NCI-H1694 treated with DMSO at 0.1 percent for 48 hours (cell line): ENCODE measurements at regions not wholly inside any gene's neighbourhood (a gene's known extent, or its start where the extent isn't known, plus 50 kb on each side); places are given as distances from the start of the nearest gene placed in this dataset.

Experiments
- DNase-seq: peaks from one replicate; lab custom pipeline; 2025; lab: John Stamatoyannopoulos, UW

GRCh38 chr5:91706785-91707520 is 323.8 kb upstream of the ARRDC3 start:
- no peak for DNase-seq

DNA sequence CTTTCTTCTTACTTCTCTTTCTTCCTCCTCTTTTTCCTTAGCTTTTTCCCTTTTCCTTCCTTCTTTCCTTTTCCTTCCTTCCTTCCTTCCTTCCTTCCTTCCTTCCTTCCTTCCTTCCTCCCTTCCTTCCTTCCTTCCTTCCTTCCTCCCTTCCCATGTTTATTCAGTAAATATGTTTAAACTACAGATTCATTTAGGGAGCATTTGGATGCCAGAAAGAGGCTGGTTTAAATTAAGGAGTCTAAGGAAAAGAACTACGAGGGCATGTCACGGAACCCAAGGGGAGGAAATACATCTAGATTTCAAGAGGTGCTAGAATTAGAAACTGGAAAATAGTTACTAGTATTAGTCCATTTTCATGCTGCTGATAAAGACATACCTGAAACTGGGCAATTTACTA is 320.0 kb upstream of the ARRDC3 start:
- no peak for DNase-seq

- DNase-seq = no peak
Observed at GRCh38 chr5:91699429-91699828, 316.3 kb upstream of the ARRDC3 start.

DNA sequence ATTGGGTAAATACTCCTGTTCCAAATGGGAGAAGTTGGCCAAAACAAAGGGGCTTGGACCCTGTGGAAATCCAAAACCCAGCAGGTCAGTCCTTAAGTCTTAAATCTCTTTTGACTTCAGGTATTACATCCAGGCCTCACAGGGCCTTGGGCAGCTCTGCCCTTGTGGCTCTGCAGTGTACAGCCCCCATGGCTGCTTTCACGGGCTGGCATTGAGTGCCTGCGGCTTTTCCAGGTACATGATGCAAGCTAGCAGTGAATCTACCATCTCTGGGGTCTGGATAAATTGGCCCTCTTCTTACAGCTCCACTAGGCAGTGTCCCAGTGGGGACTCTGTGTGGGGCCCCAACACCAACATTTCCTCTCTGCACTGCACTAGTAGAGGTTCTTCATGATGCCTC is 308.5 kb upstream of the ARRDC3 start:
- no peak for DNase-seq

GRCh38 chr5:91690921-91691320 is 307.8 kb upstream of the ARRDC3 start:
- DNase-seq = no peak

- no peak for DNase-seq
Observed at GRCh38 chr5:91687430-91687829, 304.3 kb upstream of the ARRDC3 start.

GRCh38 chr5:91684625-91685024 is 301.5 kb upstream of the ARRDC3 start:
- no peak for DNase-seq

- DNase-seq = no peak
Observed at GRCh38 chr5:91670563-91670962, 287.4 kb upstream of the ARRDC3 start.

DNA sequence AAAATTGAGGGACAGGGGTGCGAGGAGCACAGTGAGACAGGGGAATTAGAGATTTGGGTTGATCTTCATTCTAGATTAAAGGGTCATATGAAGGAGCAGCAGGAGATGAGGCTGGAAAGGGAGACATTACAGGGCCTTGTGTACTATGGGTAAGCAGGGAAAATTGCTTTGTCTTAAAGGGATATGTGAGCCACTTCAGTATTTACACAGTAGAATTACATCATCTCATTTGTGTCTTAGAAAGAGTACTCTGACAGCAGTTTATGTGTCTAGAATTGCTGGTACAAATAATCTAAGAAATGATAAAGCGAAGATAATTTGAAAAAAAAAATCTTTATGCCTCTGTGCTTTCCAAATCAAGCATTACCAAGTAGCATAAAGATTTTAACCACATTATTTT is 287.0 kb upstream of the ARRDC3 start:
- DNase-seq = no peak

DNA sequence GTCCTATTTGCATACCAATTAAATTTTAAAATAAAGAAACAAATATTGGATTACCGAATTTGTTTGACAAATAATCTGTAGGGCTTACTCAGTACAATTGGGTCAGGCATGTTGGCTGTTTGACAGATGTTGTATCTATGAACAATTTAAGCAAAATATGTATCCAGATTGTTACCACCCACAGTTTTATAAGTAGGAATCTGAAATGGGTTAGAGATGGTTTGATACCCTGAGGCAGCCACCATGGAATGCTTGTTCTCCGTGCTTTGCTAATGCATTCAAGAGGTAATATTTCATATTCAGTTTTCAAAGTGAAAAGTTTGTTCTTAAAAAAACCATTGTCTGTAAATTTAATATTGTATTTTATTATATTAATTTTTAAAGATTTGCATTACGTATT is 285.1 kb upstream of the ARRDC3 start:
- no peak for DNase-seq

DNA sequence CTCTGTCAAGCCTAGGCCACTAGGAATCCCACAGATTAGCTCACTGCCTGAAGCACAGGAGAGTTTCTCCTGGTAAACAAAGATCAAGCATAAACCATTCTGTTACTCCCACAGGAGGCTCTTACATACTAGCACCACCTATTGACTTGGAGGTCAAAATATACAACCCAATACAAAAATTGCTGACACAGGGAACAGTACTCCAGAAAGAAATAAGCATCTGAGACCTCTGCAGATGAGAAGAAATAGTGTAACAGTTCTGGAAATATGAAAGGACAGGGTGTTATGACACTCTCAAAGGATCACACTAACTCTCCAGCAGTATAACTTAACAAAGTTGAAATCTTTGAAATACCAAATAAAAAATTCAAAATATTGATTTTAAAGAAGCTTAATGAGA is 269.6 kb upstream of the ARRDC3 start:
- no peak for DNase-seq

DNA sequence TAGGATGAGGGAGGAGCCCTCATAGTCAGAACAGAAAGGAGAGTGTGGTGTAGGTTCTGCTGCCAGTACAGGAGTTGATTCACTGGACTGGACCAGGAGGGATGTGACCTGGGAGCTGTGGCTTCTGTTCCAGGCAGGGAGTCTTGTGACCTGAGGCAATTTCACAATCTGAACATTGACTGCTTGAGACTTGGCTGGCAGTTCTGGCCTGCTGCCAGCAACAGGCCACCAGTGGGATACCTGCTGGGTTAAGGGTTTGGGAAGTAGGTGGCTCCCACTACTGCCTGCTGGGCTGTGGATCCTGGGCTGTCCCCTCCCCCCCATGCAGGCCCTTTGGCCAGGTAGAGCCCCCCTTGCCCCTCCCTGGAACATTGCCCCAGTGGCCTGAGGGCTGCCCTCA is 268.6 kb upstream of the ARRDC3 start:
- DNase-seq = no peak

GRCh38 chr5:91645347-91645746 is 262.2 kb upstream of the ARRDC3 start:
- DNase-seq = no peak

GRCh38 chr5:91643797-91644196 is 260.7 kb upstream of the ARRDC3 start:
- DNase-seq = no peak

GRCh38 chr5:91642581-91642980 is 259.5 kb upstream of the ARRDC3 start:
- no peak for DNase-seq

- DNase-seq = peak; percentile 53
Observed at GRCh38 chr5:91641730-91642350, 258.7 kb upstream of the ARRDC3 start.

DNA sequence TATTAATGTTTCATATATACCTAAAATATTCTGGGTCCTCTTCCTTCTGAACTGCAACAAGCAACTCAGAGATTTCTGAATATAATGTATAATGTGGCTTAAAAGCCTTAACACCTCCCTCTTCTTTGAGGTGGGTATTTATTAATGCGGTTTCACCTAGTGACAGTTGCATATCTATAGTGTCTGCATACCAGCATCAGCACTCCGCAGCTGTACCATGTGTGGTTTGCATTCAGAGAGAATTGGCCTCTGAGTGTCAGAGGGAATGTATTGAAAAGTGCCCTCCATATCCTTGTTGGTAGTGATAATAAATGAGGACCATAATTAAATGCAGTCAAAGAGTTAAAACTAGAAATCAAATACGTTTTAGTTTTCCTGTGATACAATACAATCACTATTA is 256.6 kb upstream of the ARRDC3 start:
- DNase-seq = no peak

DNA sequence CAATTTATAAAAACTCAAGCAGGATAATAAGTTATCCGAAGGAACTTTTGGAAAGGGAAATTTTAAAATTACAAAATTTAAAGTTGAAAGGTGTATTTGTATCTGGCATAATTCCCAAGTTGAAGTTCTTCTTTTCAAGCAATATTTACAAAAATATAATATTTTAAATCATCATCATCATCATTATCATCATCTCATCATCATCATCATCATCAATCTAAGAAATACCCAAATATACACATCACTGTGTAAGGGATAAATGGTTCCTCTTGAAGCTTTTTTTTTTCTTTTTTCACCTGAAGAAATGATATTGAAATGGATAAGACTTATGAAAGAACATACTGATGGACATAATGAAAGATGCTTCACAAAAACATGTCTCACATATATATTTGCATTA is 254.9 kb upstream of the ARRDC3 start:
- DNase-seq = no peak

DNA sequence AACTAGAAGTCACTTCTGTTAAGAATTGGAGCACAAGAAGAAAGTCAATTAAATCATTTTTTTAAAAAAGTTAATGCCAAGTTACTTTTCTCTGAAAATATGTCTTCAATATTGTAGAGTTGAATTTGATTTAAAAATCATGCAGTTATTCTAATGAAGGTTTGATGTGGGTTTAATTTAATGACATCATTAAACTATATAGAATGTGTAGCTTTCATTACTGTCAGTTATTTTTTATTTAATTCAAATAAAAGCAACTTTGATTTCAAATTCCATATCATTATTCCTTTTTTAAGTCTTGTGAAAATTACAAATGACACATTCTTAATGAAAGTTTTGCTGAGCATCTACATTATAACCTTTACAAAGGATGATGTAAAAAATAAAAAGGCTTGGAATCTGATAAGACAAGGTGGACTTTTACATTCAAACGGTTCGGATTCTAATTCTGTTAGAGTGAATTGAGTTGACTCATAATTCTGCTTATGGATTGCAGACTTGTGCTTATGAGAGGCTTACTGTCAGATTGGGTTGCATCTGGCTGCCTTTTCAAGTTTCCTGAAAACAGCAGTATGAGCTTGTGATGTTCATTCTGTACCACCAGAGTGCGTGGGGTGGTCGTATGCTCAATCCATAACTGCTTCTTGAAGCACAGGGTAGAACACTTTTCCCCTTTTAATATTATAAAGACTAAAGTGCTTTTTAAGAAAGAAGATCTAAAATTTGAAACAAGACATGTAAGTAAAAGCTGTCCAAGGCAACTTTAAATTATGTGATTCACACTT is 253.0 kb upstream of the ARRDC3 start:
- no peak for DNase-seq

DNA sequence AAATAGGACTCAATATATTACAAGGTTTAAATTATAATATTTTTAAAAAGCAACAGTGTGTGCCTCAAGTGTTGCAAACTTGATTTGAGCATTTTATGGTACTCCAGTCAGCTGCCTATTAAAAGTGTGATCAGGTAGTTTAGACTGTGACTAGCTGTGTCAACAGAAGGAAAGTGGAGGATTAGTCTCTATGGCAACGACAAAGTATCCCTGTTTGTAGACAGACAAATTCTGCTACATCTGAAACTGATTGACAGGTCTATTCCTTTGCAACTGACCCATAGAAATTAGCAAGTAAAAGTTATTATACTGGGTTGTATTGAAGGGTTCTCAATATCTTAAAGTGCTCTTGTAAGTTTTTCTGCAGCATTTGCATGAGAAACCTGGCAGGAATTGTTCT is 249.8 kb upstream of the ARRDC3 start:
- DNase-seq = no peak

DNA sequence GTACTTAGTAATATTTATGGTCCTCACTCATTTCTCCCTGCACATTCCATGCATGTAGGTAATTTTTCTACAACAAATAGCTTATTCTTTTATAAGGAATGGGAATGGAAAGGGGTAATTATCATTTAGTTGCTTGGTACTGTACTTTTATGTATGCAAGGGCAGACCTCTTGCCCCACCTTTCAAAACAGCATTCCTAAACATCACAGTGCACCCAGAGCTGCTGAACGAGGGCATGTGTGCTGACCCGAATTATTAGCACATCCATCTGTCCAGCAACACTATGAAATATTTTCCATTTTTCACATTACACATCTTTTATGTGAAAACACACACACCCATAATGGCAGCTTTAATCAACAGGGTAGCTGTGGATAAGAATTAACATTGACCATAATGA is 228.6 kb upstream of the ARRDC3 start:
- no peak for DNase-seq

GRCh38 chr5:91607675-91608074 is 224.6 kb upstream of the ARRDC3 start:
- DNase-seq = no peak

GRCh38 chr5:91599863-91600262 is 216.7 kb upstream of the ARRDC3 start:
- DNase-seq = no peak
